GM23338 (cell line): ENCODE measurements at regions not wholly inside any gene's neighbourhood (a gene's known extent, or its start where the extent isn't known, plus 50 kb on each side); places are given as distances from the start of the nearest gene placed in this dataset.
A peak's percentile ranks its signal among the peaks of the same experiment; 100 is the strongest.

Source experiments
- ATAC-seq: fragments of 200-7000 bp; cut with Tn5 transposase; 3 replicates; pipeline ENCODE4 v1.9.1; 2020
- DNase-seq: peaks from one replicate; pipeline ENCODE4 v3.0.0-alpha.2; 2015; ENCODE audit warnings: low spot score
- H2AFZ ChIP-seq: fragments of 200-600 bp; sonication (generic); 2 replicates; pipeline ENCODE4 v1.8.0; 2016; ENCODE audit warnings: antibody characterized with exemption, mild to moderate bottlenecking, moderate library complexity
- H3F3A ChIP-seq: fragments of 200-600 bp; sonication (generic); replicated peaks from 2 replicates; pipeline ENCODE4 v1.8.0; 2017; ENCODE audit warnings: antibody characterized with exemption, mixed run types, low read depth
- H3K27ac ChIP-seq: fragments of 200-600 bp; sonication (generic); 2 replicates; pipeline ENCODE4 v1.6.1; 2016; ENCODE audit warnings: low read depth
- H3K27me3 ChIP-seq: fragments of 200-600 bp; sonication (generic); 2 replicates; pipeline ENCODE4 v1.8.0; 2016; ENCODE audit warnings: mild to moderate bottlenecking, mixed run types, moderate library complexity; ENCODE audit not compliant: insufficient read depth
- H3K36me3 ChIP-seq: fragments of 200-600 bp; sonication (generic); 2 replicates; pipeline ENCODE4 v1.8.0; 2016; ENCODE audit warnings: mild to moderate bottlenecking; ENCODE audit not compliant: insufficient read depth
- H3K4me1 ChIP-seq: fragments of 200-600 bp; sonication (generic); 2 replicates; pipeline ENCODE4 v1.8.0; 2016; ENCODE audit warnings: mild to moderate bottlenecking, moderate library complexity; ENCODE audit not compliant: insufficient read depth
- H3K4me2 ChIP-seq: fragments of 200-600 bp; sonication (generic); 2 replicates; pipeline ENCODE4 v1.7.1; 2017; ENCODE audit warnings: mixed run types
- H3K4me3 ChIP-seq: fragments of 200-600 bp; sonication (generic); 2 replicates; pipeline ENCODE4 v1.6.1; 2016; ENCODE audit warnings: mixed run types
- H3K79me2 ChIP-seq: fragments of 200-600 bp; sonication (generic); replicated peaks from 2 replicates; pipeline ENCODE4 v1.8.0; 2017; ENCODE audit warnings: mild to moderate bottlenecking; ENCODE audit not compliant: insufficient read depth
- H3K9me2 ChIP-seq: fragments of 200-600 bp; sonication (generic); 2 replicates; pipeline ENCODE4 v1.8.0; 2017; ENCODE audit not compliant: insufficient read depth
- H4K20me1 ChIP-seq: fragments of 200-600 bp; sonication (generic); replicated peaks from 2 replicates; pipeline ENCODE4 v1.8.0; 2017; ENCODE audit warnings: mild to moderate bottlenecking; ENCODE audit not compliant: insufficient read depth
- H3K27ac Mint-ChIP-seq: 2 replicates; pipeline ENCODE4 v1.8.0; 2020; ENCODE audit warnings: inconsistent platforms, mild to moderate bottlenecking, moderate library complexity, mixed read lengths
- H3K27me3 Mint-ChIP-seq: 3 replicates; pipeline ENCODE4 v1.8.0; 2022; ENCODE audit warnings: low read depth, mild to moderate bottlenecking, moderate library complexity, mixed read lengths, inconsistent platforms; ENCODE audit not compliant: insufficient read depth, poor library complexity
- H3K36me3 Mint-ChIP-seq: 3 replicates; pipeline ENCODE4 v1.8.0; 2021; ENCODE audit warnings: low read depth, mild to moderate bottlenecking, inconsistent platforms, moderate library complexity, mixed read lengths
- H3K4me1 Mint-ChIP-seq: 3 replicates; pipeline ENCODE4 v1.8.0; 2020; ENCODE audit warnings: mild to moderate bottlenecking, inconsistent platforms, mixed read lengths
- H3K4me3 Mint-ChIP-seq: 3 replicates; pipeline ENCODE4 v1.8.0; 2021; ENCODE audit warnings: moderate library complexity, mild to moderate bottlenecking, inconsistent platforms, mixed read lengths
- H3K9me3 Mint-ChIP-seq: 3 replicates; pipeline ENCODE4 v1.8.0; 2020; ENCODE audit warnings: moderate library complexity, mild to moderate bottlenecking, inconsistent platforms, mixed read lengths
- CREB1 ChIP-seq: fragments of 250-450 bp; sonication (Bioruptor Pico); IDR thresholded peaks from 2 replicates; pipeline ENCODE4 v1.5.0; 2020; ENCODE audit warnings: low read depth, mild to moderate bottlenecking, moderate library complexity
- CTCF ChIP-seq, 2 experiments: fragments of 200-600 bp in 1 of 2; sonication (generic) in 1 of 2; conservative IDR thresholded peaks; 2 replicates each; pipeline versions ENCODE4 v1.5.1 to v1.6.1; 2016 to 2017; ENCODE audit warnings: antibody characterized with exemption in 2 of 2, low read depth in 2 of 2, mild to moderate bottlenecking in 2 of 2, moderate library complexity in 1 of 2
- EZH2 ChIP-seq: fragments of 200-600 bp; sonication (generic); IDR thresholded peaks from one replicate; pipeline ENCODE4 v1.8.0; 2017; ENCODE audit warnings: antibody characterized with exemption, mild to moderate bottlenecking, low read depth; ENCODE audit not compliant: unreplicated experiment
- EZH2phosphoT487 ChIP-seq: fragments of 200-600 bp; sonication (generic); IDR thresholded peaks from one replicate; pipeline ENCODE4 v1.8.1; 2018; ENCODE audit warnings: antibody characterized with exemption; ENCODE audit not compliant: unreplicated experiment
- JUNB ChIP-seq: IDR thresholded peaks from one replicate; pipeline ENCODE4 v1.6.1; 2016; ENCODE audit warnings: antibody characterized with exemption; ENCODE audit not compliant: unreplicated experiment
- POLR2AphosphoS5 ChIP-seq: IDR thresholded peaks from 2 replicates; pipeline ENCODE4 v1.6.1; 2016; ENCODE audit warnings: antibody characterized with exemption, low read depth
- REST ChIP-seq: IDR thresholded peaks from one replicate; pipeline ENCODE4 v1.6.1; 2018; ENCODE audit warnings: antibody characterized with exemption; ENCODE audit not compliant: unreplicated experiment
- STAT1 ChIP-seq: IDR thresholded peaks from one replicate; pipeline ENCODE4 v1.6.1; 2016; ENCODE audit warnings: antibody characterized with exemption; ENCODE audit not compliant: unreplicated experiment
- ZNF114 ChIP-seq: fragments of 250-450 bp; sonication (Bioruptor Pico); IDR thresholded peaks from 2 replicates; pipeline ENCODE4 v1.5.0; 2020; ENCODE audit warnings: mild to moderate bottlenecking, moderate library complexity
- ZNF331 ChIP-seq: fragments of 250-450 bp; sonication (Bioruptor Pico); IDR thresholded peaks from 2 replicates; pipeline ENCODE4 v1.5.0; 2020; ENCODE audit warnings: low read depth, mild to moderate bottlenecking, moderate library complexity
- TF ChIP-seq, protein P1 (sequence below): IDR thresholded peaks from 2 replicates; pipeline ENCODE4 v1.6.1; 2016; ENCODE audit warnings: antibody characterized with exemption

DNA sequence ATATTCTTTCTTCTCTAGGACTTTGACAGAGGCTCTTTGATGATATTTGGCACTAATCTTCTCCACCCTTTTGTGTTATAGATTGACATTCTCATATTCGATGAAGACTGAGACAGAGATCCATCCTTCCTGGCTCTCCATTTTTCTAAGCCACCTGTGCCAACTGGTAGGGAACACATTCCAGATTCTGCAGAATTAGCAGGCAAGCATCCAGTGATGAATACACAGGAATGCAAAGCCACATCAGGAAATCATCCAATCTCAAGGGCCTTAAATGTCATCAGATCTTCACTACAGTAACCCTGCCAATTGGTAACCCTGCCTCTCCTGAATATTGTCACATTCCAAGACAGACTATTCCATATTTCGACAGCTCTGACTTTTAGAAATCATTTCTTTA, 718.4 kb upstream of the API5 start:
- H3K36me3 Mint-ChIP-seq: peaks cover 2% of the 10 kb centered on the region; the same call in 2 of the 3 replicates
- no peak overlapping the region for H3K27ac Mint-ChIP-seq
- Histone ChIP-seq H3K36me3 (no peaks in the 10 kb centered on the region), H2AFZ (no peak overlapping the region), H3K4me2 (no peak overlapping the region), H3K27ac (no peak overlapping the region), H3K4me1 (peaks cover 28% of the 10 kb centered on the region), H3K4me3 (no peak overlapping the region), H3K9me2 (no peaks in the 10 kb centered on the region), H3K79me2 (no peaks in the 10 kb centered on the region), H4K20me1 (no peaks in the 10 kb centered on the region), H3F3A (no peaks in the 10 kb centered on the region), H3K27me3 (no peaks in the 10 kb centered on the region)
- no peak for ATAC-seq
- H3K9me3 Mint-ChIP-seq: peaks cover 79% of the 10 kb centered on the region
- no peaks in the 10 kb centered on the region for H3K27me3 Mint-ChIP-seq
- no peak for DNase-seq
- H3K4me3 Mint-ChIP-seq: no peak overlapping the region
- peaks cover 13% of the 10 kb centered on the region for H3K4me1 Mint-ChIP-seq
- TF ChIP-seq, protein P1, sequence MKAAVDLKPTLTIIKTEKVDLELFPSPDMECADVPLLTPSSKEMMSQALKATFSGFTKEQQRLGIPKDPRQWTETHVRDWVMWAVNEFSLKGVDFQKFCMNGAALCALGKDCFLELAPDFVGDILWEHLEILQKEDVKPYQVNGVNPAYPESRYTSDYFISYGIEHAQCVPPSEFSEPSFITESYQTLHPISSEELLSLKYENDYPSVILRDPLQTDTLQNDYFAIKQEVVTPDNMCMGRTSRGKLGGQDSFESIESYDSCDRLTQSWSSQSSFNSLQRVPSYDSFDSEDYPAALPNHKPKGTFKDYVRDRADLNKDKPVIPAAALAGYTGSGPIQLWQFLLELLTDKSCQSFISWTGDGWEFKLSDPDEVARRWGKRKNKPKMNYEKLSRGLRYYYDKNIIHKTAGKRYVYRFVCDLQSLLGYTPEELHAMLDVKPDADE: no peak
- TF ChIP-seq POLR2AphosphoS5 (no peak), STAT1 (no peak), ZNF331 (CRISPR knock-in tag) (no peak), JUNB (no peak), ZNF114 (no peak), EZH2 (no peak), CREB1 (CRISPR knock-in tag) (no peak), REST (no peak), CTCF (conservative IDR thresholded peaks at IDR 0.05; ENCODE audit: low read depth in 2 of 2) (no peak), EZH2phosphoT487 (no peak)

- Histone ChIP-seq H3K4me3 (no peak overlapping the region), H3K4me2 (no peak overlapping the region), H2AFZ (no peak overlapping the region), H3K36me3 (no peaks in the 10 kb centered on the region), H3F3A (no peaks in the 10 kb centered on the region), H3K27ac (no peak overlapping the region), H3K79me2 (no peaks in the 10 kb centered on the region), H3K4me1 (peaks cover 31% of the 10 kb centered on the region), H3K27me3 (no peaks in the 10 kb centered on the region), H3K9me2 (no peaks in the 10 kb centered on the region), H4K20me1 (no peaks in the 10 kb centered on the region)
- DNase-seq: peak; percentile 85
- Mint-ChIP-seq H3K9me3 (peaks cover 72% of the 10 kb centered on the region), H3K4me1 (peaks cover 13% of the 10 kb centered on the region), H3K36me3 (peaks cover 2% of the 10 kb centered on the region; the same call in 2 of the 3 replicates), H3K27me3 (no peaks in the 10 kb centered on the region), H3K4me3 (no peak overlapping the region), H3K27ac (no peak overlapping the region)
- peak; percentile 81 for ATAC-seq
These were observed 715.9 kb upstream of the API5 start for GRCh38 chr11:42595876-42596275.
